GM18517 (cell line): ENCODE measurements at regions not wholly inside any gene's neighbourhood (a gene's known extent, or its start where the extent isn't known, plus 50 kb on each side); places are given as distances from the start of the nearest gene placed in this dataset.
"Not testable (repeated sequence)": the region's sequence is repeated elsewhere in the genome, so short reads cannot be mapped to it uniquely, and the experiment has no call there.

Experiments used
- ATAC-seq: cut with Tn5 transposase; IDR thresholded peaks from one replicate; pipeline ENCODE4 v1.9.1; 2021; ENCODE audit warnings: mild to moderate bottlenecking, moderate library complexity; ENCODE audit not compliant: unreplicated experiment

DNA sequence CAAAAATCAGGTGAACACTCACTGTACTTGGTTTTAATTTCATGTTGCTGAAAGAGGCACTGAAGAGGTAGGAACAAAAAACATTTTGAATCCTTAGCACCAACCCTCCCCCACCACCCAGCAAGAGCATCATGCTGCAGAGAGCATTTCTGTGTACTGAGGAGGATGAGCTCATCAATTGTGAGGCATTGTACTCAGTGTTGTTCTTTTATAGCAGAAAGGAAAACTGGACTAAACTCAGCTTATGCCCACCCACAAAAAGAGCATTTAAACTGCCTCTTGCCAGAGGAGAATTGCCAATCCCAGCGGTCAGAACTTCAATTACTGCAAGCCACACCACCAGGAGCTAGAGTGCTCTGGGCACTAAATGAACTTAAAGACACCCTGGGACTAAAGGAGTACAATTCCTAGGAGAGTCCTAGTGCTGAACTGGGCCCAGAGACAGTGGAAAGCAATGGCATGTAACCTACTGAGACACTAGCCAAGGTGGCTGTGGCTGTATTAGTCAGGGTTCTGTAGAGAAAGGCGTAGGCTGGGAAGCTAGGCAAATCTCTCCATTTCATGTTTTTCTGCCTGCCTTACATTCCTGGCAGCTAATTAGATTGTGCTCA lies 280.7 kb upstream of the KLHL4 start:
- ATAC-seq: no peak

DNA sequence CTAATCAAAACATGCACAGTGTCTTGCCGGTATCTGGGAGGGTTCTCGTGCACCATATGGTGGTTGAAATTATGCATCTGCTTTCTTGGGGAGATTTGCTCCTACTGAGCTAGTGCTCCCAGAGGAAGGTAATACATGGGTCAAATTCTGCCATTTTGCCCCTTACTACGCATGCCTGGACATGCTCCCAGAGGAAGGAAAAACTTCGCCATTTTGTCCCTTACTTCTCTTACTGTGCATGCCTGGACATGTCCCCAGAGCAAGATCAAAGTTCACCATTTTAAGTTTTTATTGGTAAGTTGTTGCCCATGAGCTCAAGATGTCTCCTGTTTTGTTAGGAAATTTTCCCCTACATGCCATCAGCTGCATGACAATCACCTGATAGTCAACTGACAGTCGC lies 252.1 kb upstream of the KLHL4 start:
- ATAC-seq: no peak

DNA sequence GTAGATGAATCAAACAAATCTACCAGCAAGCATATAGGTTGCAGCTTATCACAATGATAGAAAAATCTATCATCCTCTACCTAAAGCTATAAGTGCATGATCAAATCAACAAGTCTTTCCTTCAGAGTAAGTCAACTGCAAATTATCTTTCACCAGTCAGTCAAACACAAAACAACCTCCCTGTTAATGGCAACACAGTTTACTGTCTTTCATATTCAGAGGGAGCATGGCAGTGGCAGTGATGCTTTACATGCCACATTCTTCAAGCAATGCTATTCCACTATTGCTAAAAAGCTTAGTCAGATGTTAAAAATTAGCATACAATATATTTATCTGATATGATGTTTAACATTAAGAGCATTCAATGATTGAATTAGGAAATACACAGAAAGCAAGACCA lies 245.1 kb upstream of the KLHL4 start:
- ATAC-seq: no peak

DNA sequence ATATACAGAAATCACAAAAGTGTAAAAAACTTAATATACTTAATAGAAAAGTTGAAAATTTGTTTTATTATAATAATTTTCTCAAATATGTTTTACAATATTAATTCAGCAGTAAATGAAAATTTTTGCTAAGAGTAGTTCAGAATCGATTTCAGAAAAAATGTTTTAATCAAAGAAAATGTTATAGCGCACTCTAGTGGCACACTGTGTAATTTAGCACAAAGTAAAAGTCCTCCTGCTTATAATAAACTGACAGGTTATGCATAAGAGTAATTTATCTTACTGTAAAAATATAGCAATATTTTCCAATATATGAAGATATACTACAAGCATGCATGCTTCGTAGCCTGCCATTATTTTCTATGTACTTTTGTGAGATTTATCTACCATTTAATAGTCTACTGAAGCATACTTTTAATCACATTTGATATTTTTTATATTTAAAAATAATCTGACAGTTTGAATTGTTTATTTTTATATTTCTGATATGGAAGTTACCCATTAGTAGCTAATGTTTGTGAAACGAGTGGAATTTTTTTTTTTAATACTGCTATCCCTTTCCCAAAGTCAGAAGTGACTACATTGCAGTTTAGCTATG lies 217.9 kb upstream of the KLHL4 start:
- no peak for ATAC-seq

DNA sequence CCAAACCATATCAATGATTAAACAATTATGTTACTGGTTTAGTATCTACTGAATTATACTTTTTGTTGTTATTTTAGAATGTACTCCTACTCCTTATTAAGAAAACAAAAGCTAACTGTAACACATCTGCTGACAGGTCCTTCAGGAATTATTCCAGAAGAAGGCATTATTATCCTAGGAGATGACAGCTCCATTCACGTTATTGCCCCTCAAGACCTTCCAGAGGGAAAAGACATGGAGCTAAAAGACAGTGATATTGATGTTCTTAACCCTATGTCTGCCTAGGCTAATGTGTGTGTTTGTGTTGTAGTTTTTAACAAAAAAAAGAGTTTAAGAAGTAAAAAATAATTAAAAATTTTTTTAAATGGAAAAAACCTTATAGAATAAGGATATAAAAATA lies 206.8 kb upstream of the KLHL4 start:
- no peak for ATAC-seq

DNA sequence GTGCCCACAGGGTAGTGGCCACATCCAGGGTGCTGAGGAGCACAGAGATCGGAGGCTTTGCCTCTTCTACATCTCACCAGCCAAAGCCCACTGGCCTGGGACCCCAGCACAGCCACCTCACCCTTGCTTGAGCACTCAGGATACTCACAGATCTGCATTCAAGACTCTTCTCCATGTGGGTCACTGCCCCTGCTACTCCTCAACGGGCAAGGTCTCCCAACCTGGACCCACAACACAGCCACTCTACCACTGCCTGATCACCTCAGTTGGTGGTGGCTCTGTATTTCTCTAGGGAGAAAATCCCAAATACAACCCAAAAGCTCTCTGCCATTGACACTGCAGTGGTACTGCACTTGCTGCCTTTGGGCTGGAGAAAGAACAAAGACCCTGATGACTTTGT lies 190.3 kb upstream of the KLHL4 start:
- no peak for ATAC-seq

DNA sequence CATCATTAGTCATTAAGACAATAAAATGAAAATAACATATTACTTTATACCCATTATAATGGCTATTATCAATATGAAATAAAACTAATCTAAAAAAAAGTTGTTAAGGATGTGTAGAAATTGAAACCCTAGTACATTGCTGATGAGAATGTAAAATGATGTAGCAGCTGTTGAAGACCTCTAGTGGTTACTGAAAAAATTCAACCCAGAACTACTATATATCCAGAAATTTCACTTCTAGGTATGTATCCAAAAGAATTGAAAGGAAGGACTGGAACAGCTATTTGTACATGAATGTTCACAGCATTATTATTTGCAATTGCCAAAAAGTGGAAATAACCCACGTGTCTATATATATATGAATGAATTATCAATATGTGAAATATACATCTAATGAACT lies 180.3 kb upstream of the KLHL4 start:
- no peak for ATAC-seq

DNA sequence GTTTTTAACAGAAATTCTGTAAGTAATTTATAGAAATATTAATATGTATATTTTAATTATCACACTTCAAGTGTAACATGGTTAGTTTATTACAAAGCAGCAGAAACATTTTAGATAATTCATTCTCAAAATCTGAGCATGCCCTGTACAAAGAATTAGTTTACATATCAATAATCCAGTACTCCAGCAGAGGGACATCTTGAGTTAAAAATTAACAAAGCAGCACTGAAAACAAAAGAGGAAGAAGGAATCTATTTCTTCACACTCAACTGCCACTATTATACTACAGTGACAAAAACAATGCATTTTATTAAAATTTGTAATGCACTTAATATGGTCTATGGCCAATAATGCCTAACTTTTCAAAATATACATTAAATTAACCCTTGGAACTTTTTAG lies 179.1 kb upstream of the KLHL4 start:
- ATAC-seq: peak; percentile 87

DNA sequence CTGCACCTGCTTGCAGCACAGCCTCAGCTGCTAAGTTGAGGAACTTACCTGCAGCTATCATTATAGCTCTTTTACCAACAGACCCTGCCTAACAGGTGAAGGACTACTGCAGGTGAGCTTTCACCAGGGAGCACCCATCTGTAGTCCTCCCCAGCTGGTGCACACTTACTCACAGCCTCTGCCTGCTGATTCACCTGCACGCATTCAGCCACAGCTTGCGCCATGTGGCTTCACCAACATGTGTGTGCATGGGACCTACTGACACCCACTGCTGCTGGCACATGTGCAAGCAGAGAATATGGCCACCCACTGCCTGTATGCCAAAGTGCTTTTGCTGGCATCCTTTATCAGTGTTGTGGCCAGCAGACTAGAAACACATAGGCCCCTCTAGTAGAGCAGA lies 146.7 kb upstream of the KLHL4 start:
- no peak for ATAC-seq

DNA sequence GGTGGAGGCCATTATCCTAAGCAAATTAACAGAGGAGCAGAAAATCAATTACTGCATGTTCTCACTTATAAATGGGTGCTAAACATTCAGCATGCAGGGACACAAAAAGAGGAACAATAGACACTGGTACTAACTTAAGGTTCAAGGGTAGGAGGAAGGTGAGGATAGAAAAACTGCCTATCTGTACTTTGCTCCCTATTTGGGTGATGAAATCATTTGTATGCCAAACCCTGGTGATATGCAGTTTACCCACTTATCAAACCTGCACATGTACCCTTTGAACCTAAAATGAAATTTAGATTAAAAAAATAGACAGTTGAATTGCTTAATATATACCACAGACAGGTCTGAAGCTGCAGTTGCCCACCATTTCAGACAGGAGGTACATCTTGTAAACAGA lies 143.3 kb upstream of the KLHL4 start:
- ATAC-seq: no peak

DNA sequence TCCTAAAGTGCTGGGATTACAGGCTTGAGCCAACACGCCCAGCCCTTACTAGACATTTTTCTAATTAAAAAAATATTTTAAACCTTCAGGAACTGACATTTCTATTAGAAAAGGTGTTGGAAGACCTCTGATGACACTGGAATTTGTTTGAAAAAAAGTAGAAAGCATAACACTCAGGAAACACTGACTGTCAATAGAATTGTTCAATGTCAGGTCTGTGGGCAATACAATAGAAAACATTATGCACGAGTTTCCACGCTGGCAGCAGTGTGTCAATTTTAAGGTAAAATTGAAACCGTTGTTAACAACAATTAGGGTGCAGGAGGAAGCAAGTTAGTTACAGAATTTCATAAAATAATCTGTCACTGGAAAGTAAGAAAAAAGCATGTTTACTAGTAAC lies 140.7 kb upstream of the KLHL4 start:
- no peak for ATAC-seq

DNA sequence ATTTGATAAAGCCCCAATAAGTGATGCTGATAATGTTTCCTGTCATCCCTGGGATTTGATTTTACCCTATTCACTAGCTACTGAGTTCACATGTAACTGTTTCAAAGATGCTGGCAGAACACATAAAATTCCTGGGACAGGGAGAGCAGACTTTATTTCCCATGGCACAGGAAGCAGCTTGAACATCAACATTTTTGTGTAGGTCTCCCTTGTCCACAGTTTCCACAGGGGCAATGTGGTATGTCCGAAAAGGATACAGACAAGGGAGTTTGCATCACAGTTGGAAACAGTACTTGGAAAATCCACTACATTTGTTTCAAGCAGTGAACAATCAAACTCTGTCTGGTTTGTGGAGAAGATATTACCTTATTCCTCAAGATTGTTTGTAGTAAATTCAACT lies 129.2 kb upstream of the KLHL4 start:
- no peak for ATAC-seq

DNA sequence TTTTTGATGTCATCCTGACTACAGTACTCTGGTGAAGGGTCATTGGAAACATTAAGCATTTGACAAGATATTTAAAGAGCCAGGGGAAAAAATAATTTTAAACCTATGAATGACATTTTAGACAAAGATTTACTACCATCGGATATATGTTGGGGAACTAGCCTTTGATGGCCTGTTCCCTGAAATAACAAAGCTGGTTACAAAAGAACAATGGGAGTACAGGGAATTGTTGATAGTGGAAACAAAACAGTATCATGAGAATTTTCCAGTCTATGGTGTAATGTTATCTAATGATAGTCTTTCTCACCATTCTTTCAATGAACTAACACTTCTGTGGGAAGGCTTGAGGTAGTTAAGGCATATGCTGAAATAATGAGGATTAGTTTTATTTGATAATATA lies 125.9 kb upstream of the KLHL4 start:
- ATAC-seq: no peak

DNA sequence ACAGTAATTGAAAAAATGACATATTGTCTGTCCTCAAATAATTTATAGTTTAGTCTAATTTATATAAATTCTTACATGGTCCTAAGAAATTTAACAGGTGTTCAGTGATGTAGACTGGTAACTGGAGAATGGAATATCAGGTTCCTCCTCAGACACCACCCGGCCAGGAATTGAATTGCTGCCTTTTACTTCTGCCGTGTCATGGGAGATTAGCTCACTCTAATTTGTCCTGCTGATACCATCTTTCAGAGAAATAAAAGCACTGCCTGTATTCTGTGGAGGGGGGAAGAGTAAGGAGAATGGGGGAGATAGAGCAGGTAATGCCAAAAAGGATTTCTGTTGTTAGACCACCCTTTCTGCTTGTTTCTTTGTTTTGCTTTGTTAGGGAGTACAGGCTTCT lies 125.2 kb upstream of the KLHL4 start:
- no peak for ATAC-seq

DNA sequence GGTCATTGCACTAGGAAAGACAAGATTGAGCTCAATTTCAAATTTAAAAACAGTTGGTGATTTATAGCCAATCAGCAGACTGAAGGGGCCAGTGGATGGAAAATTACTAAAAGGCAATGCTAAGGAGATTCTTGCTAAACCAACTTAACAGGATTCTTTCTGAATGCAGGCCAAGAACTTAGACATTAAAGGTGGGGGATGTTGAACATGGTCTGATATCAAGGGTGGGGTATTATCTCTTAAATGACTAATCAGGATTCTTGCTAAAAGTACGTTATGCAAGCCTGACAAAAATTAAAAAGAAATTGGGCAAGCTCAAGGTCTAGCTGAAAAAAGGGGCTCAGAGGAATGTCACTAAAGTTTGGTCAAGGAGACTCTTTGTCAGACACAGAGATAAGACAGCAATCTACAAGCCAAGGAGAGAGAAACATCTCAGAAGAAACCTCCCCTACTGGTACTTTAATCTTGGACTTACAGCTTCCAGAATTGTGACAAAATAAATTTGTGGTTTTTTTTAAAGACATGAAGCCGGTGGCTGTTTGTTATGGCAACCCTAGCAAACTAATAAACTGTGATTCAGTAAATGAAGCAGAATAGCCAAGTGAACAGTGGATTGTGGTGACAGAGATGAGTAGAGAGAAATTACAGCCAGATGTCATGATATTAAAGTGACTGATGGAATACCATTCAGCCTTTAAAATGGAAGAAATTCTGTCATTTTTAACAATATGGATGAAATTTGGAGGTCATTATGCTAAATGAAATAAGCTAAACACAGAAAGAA lies 120.3 kb upstream of the KLHL4 start:
- ATAC-seq: no peak

DNA sequence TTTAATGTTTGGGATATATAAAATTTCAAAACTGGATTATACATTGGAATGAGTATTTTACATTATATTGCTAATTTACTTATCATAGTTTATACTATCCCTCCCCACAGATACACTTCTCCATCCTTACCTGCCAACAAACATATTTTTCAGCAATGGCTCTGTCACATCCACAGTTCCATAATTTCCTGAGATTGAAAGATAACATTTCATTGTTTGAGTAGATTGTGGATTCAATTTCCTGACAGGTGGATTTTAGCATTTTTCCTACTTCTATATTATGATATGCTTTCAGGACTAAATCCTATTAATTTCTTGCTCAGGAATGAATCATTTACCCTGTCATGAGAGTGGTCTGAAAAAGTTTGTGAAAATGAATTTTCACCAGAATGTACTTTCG lies 115.3 kb upstream of the KLHL4 start:
- no peak for ATAC-seq

DNA sequence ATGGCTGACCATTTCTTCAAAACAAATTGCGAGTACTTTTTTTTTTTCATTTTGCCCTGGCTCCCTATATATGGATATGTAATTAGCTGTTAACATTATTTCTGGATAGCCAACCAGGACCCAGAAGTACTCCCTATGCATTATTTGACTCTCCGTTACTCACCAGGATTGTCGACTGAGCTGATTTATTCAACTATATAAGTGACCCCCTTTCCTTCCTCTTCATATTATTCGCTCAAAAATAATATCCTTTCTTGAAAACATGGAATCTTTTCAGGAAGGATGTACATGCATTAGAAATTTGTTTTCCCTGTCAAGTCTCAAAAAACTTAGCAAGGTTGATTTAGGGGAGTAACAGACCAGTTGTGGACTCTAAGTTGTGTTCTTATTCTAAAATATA lies 114.1 kb upstream of the KLHL4 start:
- no peak for ATAC-seq

DNA sequence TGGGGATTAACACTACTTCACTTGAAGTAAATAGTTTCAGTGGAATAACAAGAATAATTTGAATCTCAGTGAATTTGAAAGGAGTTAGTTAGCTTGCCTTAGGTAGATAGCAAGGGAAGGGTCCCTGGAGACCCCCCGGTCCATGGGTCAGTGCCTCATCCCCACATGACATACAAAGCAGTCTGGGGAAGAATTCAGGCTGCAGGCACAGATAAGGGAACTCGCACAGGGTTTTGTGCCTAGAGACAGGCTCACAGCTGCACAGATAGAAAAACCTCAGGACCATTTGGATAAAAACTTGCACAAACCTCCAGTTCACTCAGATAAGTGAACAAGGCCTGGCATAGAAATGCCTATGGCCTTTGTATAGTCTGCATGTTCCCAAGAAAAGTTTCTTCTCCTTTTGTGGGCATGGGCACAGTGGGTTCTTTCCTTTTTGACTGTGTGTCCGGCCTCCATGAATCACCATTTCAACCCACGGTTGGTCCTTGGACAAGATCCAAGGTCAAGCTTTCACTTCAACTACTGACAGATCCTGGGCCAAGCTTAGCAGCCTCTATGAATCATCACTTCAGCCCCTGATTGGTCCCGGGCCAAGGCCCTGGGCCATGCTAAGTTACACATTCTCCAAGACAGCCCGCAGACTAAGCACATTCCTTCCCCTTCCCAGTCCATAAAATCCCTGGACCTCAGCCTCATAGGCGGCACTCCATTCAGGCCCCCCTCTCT lies 108.3 kb upstream of the KLHL4 start:
- ATAC-seq: no peak

DNA sequence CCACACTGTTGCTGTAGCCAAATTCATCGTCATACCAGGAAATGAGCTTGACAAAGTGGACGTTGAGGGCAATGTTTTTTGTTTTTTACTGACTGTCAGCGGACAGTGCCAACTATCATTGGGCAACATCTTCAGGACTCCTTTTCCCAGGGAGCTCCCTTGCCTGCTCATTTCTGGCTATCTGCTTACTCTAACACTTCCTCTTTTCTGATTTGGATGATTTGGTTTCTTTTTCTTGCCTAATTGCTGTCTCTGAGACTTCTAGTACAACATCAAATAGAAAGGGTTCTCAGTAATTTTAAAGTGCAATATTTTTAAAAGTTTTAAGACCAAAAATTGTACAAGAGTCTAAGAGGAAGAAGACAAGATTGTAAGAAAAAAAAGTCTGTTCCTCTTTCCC lies 92.0 kb upstream of the KLHL4 start:
- ATAC-seq: no peak

DNA sequence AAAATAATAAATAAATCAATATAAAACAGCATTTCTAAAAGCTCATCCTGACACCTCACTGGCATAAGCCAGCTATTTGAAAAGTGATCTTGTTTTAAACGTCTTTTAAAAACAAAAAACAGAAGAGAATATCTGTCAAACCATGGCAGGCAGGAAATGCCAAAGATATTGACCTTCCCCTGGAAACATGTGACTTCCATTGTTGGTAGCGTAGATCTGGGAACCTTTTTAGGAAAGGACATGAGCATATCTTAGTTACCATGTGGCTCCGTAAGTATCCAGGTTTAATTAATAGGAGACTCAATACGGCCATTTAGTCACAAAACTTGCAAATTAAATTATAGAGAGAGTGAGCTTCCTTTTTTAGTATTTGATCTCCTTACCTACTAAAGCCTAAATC lies 83.0 kb upstream of the KLHL4 start:
- no peak for ATAC-seq

DNA sequence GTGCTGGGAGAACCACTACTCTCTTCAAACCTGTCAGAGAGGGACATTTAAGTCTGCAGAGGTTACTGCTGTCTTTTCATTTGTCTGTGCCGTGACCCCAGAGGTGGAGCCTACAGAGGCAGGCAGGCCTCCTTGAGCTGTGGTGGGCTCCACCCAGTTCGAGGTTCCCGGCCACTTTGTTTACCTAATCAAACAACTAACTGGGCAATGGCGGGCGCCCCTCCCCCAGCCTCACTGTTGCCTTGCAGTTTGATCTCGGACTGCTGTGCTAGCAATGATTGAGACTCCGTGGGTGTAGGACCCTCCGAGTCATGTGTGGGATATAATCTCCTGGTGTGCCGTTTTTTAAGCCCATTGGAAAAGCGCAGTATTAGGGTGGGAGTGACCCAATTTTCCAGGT lies 69.0 kb upstream of the KLHL4 start:
- ATAC-seq: not testable (repeated sequence)

DNA sequence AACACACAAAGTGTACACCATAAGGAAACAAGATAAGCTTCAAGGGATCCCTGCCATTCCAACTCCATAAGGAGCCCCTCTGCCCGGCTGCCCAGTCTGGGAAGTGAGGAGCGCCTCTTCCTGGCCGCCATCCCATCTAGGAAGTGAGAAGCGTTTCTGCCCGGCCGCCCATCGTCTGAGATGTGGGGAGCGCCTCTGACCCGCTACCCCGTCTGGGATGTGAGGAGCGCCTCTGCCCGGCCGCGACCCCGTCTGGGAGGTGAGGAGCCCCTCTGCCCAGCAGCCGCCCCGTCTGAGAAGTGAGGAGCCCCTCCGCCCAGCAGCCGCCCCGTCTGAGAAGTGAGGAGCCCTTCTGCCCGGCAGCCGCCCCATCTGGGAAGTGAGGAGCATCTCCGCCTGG lies 51.8 kb upstream of the KLHL4 start:
- ATAC-seq: not testable (repeated sequence)
